NCI-H2107 (cell line): ENCODE measurements at regions not wholly inside any gene's neighbourhood (a gene's known extent, or its start where the extent isn't known, plus 50 kb on each side); places are given as distances from the start of the nearest gene placed in this dataset.
"Not testable (repeated sequence)": the region's sequence is repeated elsewhere in the genome, so short reads cannot be mapped to it uniquely, and the experiment has no call there.

ENCODE experiments used
- DNase-seq: peaks from one replicate; lab custom pipeline; 2025; lab: John Stamatoyannopoulos, UW

DNA sequence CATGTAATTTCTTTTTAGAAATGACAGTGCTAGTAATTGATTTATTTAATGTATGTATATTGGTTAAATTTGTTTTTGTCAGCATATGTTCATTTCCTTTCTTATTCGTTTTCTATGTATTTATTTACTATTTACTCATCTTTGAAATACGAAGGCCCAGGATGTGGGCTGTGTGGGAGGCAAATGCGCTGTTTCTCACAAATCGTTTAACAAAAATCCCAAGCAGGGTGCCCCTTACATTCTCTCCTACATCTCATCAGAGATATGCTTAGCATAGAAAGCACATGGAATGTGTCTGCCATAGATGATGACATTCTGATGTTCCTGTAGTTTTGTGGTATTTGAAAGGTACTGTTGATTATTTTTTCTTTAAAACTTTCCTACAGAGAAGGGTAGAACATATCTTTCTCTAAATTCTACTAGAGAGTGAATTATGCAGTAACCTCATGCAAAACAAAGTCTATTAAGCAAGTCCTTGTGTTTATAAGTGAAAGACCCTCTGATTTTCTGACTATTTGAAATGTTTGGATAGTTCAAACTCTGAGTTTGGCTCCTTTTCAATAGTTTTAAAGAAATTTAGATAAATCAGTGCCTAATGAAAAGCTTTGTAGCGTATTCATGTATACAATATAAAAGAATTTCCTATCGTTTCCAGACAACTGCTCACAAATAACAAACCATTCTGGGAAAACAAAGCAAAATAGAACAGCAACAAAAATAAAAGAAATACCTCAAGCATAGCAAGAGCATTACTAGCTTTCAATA, 111.1 kb upstream of the VGLL3 start:
- no peak for DNase-seq

DNA sequence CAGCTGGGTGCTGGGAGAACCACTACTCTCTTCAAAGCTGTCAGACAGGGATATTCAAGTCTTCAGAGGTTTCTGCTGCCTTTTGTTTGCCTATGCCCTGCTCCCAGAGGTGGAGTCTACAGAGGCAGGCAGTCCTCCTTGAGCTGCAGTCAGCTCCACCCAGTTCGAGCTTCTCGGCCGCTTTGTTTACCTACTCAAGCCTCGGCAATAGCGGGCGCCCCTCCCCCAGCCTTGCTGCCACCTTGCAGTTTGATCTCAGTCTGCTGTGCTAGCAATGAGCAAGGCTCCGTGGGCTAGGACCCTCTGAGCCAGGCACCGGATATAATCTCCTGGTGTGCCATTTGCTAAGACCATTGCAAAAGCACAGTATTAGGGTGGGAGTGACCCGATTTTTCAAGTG, 106.8 kb upstream of the VGLL3 start:
- DNase-seq, result not testable (repeated sequence)

DNA sequence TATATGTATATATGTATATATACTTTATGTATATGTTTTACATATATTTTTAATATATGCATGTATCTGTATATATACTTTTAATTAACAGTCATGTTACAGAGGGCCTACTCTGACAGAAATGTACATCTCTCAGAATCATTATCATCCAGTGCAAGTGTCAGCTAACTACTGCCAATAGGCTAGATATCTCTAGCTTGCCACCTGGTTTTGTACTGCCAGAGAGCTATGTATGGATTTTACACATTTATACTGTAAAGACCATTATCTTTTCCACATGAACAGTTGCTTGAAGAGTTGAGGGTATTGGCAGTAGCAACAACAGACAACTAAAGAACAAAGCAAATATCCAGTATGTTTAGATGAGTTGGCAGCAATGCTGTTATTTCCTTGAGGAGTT, 99.7 kb upstream of the VGLL3 start:
- DNase-seq, result no peak

DNA sequence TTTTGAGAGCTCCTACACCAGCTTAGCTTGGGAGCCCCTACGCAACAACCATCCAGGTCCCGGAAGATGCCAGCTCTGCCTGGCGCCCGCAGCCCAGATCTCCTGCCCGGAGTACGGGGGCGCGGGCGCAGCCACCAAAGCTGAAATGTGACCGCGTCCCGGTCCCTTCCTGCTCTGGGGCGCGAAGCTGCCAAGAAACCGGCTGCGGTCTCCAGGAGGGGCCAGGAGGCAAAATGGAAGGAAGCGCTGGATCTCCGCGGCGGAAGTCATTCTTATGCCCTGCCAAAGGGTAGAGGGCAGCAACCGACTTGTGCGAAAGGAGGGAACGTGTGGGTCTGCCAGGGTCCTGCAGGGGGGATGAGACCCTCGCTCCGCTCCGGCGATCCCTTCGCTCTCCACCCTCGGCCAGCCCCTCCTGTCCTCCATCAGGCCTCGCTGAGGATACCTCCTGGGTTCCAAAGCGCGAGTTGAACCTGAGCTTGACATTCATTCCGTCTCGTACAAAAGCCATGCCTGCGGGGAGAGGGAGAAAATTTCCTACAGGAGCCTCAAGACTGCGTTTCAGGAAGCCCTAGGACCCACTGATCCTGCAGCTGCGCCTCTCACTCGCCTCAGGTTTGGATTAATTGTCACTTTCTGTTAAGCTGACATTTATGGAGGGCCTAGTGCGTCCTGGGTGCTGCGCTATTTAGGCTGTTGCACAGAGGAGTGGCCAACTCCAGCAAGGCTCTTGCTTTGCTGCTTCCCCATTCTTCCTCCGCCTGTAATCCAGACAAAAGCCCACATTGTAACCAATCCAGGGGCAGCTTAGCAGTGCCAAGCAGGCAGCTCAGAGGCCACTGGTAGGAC, 98.3 kb upstream of the VGLL3 start:
- DNase-seq, result peak; percentile 74

DNA sequence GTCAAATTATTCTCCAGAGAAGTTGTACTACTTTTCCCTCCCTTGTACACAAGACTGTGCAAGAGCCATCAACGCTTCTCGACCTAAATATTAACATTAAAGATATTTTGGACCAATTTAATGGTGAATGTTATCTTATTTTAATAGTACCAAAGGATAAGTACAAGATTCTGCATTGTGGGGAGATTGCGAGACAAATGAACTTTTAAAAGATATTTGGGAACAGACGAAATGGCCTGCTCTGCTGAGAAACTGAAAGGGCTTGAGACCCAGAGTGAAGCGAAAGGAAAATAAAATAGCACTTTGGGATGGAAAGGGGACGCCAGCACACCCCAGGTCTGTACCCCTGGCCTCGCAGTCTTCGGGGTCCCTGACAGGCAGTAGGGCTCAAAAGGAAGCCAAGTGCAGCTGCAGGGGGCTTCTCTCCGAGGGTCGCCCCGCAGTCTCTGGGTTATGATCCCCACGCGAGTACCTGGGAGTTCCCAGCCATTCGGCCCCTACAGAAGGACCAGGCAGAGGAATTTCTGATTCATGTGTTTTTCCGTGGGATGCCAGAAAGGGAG, 97.6 kb upstream of the VGLL3 start:
- DNase-seq, result no peak

DNA sequence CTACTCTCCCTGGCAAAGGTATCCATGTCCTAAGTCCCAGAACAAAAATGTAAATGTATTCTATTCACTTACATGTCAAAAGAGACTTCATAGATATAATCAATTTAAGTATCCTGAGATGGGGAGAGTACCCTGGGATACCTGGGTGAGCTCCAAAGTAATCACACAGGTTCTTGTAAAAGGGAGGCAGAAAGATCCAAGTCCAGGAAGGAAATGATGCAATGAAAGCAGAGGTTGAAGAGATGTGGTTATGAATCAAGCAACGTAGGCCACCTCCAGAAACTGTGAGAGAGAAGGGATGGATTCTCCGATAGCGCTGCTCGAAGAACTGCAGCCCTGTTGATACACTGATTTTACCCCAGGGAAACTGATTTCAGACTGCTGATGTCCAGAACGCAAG, 93.9 kb upstream of the VGLL3 start:
- no peak for DNase-seq

DNA sequence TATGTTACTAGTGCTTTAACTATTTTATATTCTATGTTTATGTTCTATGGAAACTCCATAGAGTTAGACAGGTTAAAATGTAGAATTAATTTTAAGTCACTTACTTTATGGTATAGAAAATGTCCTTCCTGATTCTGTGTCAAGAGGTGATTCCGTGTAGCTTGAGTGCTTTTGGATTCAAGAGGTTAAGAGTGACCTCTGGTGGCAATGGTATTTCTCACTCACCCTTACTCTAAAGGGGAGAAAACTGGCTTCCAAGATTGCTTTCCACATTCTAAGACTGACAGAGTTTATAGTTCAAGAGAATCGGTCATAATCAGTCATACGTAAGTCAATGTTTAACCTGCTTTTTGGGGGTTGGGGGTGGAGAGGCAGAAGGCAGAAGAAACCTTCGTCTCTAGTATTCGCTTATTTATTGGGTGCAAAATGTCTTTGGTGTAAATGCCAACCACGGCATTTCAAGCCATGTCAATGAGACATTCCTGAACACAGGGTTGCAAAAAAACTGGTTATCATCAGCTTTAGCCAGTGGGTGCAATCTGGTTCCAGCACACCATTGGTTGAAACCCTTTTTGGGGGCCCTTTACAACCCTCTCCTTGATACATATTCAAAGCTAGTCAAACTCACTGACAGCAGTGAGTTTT, 92.0 kb upstream of the VGLL3 start:
- DNase-seq, result peak; percentile 48

DNA sequence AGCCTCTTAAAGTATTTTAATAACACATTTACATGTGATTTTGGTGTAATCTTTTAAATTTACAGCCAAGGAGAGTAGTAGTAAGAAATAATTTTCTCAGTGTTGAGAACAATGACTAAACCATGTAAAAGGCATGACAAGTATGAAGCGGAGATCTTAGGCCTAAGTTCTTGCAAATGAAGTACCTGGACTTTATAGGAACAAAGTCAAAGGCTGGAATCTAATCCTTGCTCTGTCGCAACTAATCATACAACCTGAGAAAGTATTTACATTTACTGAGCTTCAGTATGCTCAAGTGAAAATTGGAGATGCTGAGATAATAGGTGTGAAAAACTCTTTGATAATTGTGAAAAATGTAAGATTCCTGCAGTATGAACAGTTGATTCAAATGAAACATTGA, 86.4 kb upstream of the VGLL3 start:
- DNase-seq, result no peak

DNA sequence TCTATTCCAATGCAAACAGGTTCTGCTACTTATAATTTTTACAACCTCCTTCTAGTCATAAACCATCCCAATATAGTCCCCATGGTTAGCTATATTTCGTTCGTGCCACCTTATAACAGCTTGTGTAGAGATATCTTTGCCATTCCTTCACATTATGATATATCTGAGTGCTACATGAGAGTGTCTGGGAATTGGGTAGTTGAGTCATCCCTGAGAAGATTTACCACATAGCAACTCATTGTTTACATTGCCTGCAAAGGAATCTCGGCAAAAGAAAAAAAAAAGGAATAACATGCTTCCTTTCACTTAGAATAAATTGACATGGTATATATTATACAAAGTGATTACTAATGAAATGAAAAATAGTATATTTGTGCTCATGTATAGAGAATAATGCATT, 86.0 kb upstream of the VGLL3 start:
- DNase-seq, result no peak

DNA sequence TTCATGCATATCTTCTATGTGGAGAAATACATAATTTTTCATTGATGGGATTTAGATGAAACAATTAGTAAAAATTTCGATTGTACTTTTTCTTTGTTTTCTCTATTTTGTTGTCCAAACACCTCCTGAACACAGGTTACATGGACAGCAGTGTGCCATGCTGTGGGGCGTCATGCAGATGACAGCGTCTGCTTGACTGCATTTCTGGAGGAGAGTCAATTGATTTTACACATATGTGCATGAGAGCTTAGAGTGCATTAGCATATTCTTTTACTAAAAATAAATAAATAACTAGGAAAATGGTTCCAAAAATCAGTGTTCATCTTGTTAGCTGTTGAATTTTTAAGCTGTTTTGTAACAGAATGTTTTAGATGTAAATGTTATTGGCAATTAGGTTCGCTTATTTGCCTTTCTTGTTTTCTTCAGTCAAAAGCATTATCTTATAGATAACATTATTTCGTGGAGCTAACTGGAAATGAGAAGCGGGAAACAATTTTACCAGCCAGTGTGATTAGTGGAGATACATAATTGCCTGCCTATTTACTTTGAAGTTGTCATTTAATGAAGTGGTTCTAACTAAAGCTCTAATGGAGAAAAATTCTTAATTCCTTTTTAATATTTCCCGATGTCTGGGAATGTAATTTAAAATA, 82.7 kb upstream of the VGLL3 start:
- DNase-seq, result no peak

DNA sequence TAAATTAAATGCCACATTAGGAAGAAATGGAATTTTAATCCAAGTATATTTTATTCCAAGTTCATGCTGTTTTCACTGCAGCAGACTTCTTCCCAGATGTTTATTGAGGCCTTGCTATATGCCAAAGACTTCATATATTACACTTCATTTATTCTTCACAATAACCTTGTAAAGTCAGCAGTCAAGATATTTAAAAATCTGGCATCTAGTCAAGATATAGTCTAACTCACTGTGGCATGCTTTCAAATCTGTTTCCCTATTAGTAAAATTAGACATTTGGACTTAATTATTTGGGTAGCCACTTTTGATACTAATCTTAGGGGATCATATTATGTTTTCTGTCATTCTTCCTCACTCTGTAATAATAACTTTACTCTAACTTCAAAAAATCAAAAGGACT, 81.5 kb upstream of the VGLL3 start:
- DNase-seq, result no peak

DNA sequence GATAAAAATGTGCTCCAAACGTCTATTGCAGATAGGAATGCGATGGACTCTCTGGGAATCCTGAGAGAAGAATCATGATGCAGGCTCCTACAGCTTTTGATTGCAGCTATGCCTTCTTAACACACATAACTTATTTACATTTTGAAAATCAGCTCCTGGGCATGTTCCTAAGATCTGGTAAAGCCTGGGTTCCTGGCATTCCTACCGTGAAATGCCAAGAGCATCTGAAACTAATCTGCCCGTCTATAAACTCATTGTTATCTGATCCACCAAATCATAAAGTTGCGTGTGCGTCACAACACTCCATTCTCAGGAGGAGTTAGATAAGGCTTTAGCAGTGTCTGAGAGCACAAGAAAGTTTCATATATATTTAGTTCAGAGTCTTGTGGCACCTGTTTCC, 79.0 kb upstream of the VGLL3 start:
- no peak for DNase-seq

DNA sequence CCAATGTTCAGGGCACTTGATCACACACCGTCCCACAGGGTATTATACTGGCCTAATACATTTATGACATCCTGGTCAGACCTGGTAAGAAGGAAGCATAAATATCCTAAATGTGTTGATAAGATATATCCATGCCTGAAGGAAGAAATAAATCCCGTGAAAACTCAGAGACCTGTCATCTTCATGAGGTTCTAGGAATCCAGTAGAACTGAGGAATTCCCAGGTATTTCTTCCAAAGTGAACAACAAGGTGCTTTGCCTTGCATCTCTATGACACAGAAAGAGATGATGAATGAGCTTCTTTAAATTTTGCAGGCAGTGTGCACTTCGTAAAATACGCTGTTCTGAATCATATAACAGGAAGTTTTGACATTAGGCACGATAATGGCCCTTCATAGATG, 78.1 kb upstream of the VGLL3 start:
- DNase-seq, result no peak

DNA sequence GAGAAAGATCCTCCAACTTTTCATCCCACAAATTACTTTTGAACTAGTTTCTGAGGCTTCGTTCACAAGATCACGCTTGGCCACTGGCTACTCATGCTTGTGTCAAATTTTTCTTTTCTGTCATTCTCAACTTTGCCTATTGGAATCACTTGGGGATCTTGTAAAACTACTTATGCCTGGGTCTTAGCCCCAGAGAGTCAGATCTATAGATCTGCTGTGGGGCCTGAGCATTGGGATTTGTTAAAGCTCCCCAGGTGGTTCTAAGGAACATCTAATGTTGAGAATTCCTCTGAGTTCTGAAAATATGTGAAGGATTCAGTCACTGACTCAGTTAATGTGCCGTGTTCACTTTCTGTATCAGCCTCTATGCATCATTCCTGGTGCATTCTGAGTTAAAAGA, 71.7 kb upstream of the VGLL3 start:
- DNase-seq, result no peak

DNA sequence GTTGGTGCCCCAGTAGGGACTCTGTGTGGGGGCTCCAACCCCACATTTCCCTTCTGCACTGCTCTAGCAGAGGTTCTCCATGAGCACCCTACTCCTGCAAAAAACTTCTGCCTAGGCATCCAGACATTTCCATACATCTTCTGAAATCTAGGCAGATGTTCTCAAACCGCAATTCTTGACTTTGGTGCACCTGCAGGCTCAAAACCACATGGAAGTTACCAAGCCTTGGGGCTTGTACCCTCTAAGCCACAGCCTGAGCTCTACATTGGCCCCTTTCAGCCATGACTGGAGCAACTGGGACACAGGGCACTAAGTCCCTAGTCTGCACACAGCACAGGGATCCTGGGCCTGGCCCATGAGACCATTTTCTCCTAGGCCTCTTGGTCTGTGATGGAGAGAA, 66.5 kb upstream of the VGLL3 start:
- no peak for DNase-seq

DNA sequence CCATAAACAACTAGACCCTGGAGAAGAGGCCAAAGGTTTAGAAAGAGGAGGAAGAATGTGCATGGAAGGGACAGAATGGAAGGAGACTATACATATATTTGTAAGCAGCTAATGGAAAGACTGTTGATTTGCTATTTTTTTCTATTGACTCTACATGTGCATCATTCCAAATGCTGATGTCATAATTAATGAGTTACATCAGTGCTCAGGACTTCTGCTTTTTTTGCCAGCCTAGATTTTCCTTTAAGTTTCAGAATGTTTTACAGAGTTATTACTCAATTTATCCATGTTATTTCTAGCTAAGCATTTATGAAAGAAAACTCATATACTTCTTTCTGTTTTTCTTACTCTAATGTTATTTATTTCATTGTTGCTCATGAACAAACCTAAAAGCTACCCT, 62.6 kb upstream of the VGLL3 start:
- no peak for DNase-seq

DNA sequence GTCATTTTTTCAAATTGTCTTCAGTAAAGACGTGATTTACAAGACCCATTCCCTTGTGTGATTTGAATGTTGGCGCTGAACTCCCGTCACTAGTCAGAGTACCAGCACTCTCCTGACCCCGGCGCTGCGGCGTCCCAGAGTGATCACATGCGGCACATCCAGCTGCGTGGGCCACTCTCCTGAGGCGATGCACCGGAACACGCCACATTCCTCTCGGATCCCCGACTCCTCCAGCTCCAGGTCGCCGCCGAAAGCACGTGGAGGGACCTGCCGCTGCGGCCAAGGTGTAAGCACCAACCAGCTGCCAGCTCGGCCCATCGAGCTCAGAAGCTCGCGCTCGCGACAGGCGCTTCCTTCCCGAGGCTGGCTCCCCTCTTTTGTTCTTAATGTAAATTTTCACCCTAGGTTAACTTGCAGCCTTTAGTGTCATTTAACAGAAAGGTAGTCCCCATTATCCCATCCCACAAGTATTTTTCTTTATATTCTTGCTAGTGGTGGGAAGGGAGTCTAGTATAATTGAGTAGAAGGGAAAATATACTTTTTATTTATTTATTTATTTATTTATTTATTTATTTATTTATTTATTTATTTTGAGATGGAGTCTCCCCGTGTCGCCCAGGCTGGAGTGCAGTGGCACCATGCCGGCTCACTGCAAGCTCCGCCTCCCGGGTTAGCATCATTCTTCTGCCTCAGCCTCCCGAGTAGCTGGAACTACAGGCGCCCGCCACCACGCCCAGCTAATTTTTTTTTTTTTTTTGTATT, 61.7 kb upstream of the VGLL3 start:
- no peak for DNase-seq

DNA sequence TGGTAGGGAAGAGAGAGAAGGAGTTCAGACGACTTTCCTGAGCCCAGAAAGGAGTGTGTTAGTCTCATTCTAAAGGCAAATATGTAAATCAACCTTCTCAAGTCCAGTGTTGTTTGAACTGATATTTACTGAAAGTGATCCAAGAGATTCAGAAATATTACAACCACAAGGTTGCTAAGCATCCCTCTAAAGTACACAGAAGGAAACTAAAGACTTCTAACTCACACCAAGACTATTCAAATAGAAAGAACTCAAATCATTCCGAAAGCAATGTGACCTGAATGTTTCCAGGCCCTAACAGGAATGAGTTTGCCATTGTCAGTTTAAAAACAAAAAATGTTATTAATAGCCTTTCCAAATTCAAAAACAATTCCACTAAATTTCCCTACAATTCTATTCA, 56.9 kb upstream of the VGLL3 start:
- DNase-seq, result no peak

DNA sequence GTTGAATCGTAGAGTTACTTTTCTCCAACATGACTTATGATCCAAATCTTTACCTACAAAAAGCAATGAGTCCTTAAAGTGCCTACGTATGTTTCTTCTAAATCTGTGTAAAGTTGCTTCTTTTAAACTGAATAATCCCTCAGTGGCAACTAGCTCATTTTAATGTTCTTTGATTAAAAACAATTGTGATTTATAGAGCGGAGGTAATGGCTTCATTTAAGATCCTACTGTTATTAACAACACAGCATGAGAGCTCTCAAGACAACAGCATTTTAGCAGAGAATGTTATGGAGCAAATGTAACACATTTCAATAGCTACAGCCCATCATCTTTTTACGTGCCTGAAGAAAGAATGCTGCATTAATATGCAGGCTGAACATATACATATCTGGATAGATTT, 55.3 kb upstream of the VGLL3 start:
- DNase-seq, result no peak

DNA sequence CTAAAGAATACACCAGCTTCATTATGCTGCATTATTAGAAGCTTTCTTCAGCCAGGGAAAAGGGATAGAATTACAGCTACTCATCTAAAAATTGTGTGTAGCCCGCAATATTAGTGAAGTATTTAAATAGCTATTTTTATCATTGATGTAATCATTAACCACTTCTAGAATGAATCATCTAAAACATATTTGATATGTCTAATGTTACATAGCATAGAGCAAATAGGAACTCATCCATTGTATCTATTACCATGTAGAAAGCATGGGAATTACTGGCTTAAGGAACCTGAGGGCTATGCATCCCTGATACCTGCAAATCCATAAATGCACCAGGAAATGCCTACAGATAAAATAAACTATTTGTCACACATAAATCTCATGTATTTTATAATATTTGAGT, 54.5 kb upstream of the VGLL3 start:
- no peak for DNase-seq

DNA sequence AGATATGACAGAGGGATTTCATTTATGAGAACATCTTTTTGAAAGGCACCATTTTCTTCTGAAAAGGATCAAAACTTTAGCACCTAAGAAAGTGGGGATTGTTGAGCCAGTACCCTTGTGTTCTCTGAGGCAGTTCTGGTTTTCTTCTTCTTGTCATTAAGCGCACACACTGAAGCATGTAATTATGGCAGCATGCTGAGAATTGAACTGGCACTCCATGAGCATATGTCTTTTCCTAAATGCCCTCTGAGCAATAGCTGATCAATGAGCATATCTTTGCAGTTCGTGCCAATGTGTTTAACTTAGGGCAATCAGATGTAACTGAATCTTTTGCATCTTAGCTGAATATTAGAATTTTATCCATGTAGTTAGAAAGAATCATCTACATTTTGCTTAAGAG, 53.9 kb upstream of the VGLL3 start:
- no peak for DNase-seq

DNA sequence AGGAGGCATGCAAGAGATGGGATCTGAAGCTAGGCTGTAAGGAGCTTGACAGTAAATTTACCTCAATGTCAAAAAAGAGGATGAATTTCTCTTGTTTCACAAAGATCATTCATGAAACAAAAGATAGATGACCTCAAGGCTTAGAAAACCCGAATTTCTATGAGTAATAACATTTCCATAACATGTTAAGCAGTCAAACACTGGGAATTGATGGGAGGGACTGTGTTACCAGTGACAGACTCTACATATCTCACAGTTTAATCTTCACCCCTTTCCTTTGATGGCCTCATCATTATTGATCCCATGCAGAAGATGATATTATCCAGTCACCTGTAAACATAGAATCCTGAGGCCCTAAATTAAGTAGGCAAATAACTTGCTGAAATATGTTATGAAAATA, 53.5 kb upstream of the VGLL3 start:
- DNase-seq, result no peak
